ENCODE measurements at regions not wholly inside any gene's neighbourhood (a gene's known extent, or its start where the extent isn't known, plus 50 kb on each side); places are given as distances from the start of the nearest gene placed in this dataset.
A peak's percentile ranks its signal among the peaks of the same experiment; 100 is the strongest.

DNA sequence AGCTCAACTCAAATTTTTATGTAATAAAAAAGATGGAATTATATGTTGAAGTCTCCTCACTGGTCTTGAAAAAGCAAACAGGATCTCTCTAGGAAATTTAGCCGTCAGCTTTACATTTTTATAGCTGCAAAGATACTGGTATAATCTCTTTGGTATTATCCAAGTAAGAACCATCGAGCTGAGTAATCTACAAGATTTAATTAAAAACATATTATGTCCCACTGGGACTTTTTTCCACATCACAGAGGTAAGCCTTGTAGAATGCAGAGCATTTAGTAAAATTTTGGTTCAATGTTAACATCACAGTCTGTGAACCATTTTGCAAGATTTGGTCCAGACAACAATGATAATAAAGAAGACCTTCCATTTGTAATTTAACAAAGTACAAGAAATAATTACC lies 162.6 kb upstream of the SLC39A10 start:
- DNase-seq = no peak

DNA sequence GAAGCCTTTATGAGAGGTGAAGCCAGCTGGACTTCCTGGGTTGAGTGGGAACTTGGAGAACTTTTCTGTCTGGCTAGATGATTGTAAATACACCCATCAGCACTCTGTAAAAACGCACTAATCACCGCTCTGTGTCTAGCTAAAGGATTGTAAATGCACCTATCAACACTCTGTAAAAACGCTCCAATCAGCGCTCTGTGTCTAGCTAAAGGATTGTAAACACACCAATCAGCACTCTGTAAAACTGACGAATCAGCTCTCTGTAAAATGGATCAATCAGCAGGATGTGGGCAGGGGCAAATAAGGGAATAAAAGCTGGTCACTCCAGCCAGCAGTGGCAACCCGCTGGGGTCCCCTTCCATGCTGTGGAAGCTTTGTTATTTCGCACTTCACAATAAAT lies 163.6 kb upstream of the SLC39A10 start:
- DNase-seq = no peak

DNA sequence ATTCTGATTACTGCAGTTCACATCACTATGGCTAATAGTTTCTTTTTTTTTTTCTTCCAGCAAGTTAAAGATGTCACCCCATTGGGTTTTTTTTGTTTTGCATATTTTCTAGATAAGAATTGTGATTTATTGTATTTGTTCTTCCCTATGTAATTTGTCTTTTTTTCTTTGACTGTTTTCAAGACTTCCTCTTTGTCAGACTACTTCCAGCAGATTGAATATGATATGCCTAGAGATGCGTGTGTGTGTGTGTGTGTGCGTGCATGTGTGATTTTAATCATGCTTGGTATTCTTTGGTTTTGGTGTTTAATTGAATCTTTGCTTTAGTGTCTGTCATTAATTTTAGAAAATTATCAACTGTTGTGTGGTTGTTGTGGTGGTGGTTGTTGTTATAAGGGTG lies 166.7 kb upstream of the SLC39A10 start:
- no peak for DNase-seq

DNA sequence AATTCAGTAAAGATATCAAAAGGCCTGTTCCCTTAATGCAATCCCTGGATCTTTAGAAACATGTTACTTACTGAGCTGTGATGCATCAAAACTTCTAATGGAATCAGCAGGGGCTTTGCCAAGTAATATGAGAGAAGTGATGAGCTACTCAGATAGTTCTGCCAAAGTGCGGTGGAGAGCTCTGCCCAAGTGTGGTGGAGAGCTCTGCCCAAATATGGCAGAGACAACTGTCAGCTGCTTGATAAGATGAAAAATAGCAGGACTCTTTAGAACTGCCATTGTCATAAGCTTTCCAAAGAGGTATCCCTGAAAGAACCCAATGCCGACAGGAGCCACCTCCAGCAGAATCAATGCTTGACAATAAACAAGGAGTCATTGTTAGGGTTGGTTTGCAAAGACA lies 167.9 kb upstream of the SLC39A10 start:
- DNase-seq = no peak

DNA sequence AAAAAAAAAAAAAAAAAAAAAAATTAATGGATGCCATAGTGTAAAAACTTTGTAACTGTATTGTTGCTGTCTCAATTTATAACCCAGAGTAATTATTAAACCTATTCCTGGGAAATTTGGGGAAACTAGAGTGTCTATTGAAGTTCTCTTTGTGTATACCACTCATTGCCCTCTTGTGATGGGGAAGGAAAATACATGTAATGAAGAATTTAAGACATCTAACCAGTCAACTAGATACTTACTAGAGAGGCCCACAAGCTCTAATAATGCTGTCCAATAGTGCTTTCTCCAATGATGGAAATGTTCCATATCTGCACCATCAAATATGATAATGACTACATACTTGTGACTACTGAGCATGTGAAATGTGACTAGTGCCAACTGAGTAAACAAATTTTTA lies 168.5 kb upstream of the SLC39A10 start:
- peak in 1 of 5 donors; percentile 24 for DNase-seq

DNA sequence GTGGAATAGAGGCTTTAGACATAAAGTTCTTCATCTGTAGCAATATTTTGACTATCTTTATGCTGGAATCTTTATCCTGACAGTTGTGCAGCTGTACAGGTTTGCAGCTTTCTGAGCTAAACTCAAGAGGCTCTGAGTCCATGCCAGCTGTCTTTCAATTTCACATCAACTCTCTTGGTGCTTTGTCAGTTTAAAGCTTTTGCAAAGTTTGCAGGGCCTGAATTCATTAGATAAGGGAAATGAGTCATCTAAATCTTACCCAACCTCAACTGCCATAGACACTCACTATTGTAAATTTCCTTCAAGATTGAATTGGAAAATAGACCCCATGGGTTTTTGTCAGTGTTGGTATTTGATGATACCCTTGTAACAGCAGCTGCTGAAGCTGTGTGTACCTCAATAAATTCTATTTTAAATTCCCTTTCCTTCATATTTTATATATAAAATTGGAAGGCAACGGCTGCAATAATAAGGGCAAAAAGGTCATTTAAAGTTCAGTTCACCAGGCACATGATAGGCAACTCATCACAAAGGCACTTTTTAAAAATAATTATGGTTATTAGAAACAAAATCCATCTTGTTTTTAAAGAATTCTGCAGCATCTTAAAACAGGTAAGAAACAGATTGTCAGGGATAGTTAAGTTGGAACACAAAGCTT lies 169.9 kb upstream of the SLC39A10 start:
- peak in 1 of 5 donors; percentile 89 for DNase-seq

DNA sequence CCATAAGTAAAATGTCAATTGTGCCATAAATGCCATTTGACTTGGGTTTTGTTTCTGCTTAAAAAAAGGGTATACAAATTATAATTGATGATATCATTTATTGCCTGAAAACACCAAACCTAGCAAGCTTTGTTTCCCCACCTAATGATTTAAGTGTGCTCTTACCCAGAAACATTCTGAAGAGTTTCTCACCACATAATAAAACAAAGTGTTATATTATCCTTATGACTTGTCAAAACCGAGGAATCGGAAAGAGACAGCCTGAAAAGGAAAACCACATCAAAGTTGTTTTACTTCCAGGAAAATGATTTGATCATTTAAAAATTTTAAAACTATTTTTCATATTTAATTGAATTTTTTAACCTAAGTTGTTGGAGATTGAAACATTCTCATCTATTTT lies 170.5 kb upstream of the SLC39A10 start:
- peak in 1 of 5 donors; percentile 77 for DNase-seq

DNA sequence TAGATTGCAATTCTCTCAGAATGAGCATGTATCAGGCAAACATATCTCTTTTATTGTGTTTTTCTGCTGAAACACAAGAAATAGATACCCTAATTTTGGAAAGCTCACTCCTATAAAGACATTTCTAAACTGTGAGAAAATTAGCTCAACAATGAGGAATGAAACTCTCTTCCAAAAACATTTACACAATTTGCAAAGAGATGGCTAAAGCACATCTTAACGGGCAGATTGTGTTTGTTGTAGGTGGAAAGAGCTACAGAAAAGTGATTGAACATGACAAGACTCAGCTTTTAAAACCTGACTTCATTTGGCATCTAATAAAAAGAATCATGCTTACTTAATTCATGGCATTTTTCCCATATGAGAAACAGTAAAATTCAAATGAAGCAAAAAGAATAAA lies 175.0 kb upstream of the SLC39A10 start:
- DNase-seq = no peak

DNA sequence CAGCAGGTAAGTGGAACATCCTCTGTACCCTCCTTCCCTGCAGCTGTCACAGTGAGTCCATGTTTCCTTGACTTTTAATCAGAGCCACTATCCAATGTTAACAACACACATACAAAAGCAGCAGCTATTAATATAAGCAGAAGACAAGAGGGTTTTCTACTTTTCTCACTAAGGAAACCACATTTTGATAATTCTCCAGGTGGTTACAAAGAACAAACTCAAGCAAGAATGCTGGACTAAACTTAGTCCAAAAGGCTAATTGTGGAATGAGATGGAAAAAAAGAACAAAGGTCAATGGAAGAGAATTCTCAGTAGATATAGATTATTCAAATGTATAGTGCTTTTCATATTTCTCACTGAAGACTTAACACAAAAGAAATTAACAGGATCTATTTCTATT lies 176.9 kb upstream of the SLC39A10 start:
- DNase-seq = no peak

DNA sequence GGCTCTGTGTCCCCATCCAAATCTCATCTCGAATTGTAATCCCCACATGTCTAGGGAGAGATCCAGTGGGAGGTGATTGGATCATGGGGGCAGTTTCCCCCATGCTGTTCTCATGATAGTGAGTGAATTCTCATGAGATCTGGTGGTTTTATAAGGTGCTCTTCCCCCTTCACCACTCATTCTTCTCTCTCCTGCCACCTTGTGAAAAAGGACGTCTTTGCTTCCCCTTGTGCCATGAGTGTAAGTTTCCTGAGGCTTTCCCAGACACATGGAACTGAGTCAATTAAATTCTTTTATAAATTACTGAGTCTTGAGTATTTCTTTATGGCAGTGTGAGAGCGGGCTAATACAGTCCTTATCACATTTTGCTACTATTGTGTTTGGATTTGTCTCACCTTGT lies 177.6 kb upstream of the SLC39A10 start:
- DNase-seq = no peak

DNA sequence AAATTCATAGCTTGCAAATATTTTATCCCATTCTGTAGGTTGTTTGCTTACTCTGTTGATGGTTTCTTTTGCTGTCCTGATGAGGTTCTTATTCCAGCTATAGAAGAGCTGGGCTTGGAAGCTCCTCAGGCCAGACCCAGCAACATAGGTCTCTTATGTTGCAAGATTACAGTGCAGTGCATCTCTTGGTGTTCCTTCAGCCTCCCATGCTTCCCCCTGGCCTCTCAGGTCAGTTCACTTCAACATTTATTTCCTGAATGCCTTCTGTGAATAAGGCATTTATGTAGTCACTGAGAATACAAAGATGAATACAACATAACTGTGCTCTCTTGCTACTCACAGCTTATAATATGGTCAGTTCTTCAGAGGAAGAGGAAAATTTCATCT lies 179.0 kb upstream of the SLC39A10 start:
- DNase-seq = no peak

DNA sequence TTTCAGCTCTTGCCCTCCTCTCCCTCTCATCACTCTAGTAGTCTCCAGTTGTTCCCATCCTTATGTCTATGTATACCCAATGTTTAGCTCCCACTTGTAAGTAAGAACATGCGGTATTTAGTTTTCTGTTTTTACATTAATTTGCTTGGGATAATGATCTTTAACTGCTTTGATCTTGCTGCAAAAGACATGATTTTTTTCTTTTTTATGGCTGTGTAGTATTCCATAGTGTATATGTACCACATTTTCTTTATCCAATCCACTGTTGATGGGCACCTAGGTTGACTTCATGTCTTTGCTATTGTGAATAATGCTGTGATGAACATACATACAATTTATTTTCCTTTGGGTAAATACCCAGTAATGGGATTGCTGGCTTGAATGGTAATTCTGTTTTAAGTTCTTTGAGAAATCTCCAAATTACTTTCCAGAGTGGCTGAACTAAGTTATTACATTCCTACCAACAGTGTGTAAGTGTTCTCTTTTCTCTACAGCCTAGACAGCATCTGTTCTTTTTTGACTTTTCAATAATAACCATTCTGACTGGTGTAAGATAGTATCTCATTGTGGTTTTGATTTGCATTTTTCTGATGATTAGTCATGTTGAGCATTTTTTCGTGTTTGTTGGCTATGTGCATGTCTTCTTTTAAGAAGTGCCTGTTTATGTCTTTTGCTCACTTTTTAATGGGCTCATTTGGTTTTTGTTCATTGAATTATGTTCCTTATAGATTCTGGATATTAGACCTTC lies 179.6 kb upstream of the SLC39A10 start:
- peak in 1 of 5 donors; percentile 80 for DNase-seq

DNA sequence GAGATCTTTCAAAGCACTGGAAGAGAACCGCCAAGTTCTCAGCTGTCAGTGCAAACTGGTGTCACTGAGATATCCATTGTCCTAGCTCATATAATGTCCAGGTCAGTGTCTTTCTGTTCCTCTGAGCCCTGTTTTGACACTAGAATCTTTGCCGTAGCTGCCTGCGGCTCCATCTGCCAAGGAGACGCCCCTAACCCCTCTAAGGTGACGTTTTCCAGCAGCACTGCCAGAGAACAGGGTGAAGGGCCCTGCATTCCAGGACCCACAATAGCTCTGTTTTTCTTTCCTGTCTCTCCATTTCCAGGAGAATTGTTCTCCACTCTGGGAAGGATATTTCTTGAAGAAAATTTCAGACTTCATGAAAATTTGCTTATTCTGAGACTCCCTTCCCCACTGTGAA lies 181.7 kb upstream of the SLC39A10 start:
- DNase-seq = no peak

DNA sequence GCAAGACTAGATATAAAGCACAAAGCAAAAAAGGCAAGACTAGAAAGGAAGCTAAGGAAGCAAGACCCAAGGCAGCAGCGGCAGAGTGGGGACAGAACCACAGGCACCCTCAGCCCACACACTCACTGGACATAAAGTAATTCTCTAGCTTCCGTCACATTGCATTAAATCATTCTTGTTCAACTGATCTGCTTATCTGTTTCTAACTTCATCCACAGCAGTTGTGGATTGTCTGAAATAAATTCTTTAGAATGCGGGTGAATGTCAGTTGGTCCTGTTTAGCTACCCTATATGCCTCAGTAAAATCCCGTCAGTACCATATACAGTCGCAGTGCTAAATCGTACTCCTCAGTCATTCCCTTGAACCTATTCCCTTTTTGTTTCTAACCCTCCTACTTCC lies 183.2 kb upstream of the SLC39A10 start:
- no peak for DNase-seq

DNA sequence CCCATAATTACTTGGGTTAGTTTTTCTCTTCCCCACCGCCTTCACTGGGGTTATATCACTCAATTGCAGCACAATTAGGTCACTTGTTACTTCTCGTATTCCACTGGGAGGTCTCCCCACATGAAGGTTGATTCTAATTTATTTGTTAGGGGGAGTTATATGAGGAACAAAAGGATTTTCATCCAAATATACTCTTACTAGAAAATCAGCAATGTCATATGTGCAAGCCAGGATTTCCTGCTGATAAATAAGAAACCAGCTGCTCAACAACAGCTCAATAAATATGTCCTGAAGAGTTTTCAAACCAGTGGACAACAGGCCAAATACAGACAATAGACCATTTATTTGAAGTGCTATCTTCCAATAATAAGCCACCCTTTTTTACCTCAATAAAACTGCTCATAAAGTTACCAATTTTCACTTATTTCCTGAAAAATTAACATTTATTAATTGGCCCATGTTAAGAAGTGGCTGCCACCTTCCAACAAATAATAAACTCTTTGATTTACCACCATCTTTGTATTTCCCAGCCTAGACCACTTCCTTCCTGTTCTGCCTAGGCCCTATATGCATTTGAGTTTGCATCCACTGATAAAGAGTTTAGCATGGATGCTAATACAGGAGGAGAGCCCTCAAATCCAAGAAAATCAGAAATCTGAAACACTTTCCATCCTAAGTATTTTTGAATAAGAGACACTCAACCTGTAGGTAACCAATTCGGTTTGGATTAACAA lies 184.4 kb upstream of the SLC39A10 start:
- DNase-seq = no peak

DNA sequence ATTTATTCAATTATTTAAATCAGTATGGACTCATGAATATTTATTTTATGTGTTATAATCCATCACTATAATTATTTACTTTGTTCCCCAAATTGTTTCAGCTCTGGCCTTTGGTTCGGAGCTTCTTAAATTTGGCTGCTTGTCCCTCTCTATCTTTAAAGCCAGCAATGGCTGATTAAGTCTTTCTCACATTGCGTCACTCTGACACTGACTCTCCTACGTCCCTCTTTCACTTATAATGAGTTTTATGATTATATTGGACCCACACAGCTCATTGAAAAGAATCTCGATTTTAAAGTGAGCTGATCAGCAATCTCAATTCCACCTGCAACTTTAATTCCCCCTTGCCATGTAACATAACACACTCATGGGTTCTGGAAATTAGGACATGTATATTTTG lies 185.2 kb upstream of the SLC39A10 start:
- no peak for DNase-seq

DNA sequence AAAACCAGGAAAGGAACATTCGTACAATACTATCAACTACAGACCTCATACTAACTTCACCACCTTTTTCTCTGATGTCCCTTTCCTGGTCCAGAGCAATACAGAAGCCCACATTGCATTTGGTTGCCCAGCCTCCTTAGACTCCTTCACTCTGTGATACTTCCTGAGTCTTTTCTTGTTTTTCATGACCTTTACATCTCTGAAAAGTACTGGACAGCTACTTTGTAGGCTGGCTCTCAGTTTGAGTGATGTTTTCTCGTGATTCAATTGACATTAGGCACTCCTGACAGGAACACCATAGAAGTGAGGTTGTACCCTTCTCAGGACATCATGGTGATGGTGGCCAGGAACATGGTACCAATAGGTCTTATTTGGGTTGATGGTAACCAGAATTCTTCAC lies 185.9 kb upstream of the SLC39A10 start:
- no peak for DNase-seq

DNA sequence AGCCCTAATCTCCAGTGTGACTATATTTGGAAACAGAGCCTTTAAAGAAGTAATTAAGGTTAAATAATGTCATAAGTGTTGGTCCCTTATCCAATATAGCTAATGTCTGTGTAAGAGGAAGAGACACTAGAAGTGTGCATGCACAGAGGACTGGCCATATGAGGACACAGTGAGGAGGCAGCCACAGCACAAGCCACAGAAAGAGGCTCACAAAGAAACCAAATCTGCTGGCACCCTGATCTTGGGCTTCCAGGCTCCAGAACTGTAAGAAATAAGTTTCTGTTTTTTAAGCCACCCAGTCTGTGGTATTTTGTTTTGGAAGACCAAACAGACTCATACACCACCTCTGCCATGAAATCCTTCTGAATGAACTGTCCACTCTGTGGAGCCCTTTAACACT lies 186.4 kb upstream of the SLC39A10 start:
- no peak for DNase-seq

DNA sequence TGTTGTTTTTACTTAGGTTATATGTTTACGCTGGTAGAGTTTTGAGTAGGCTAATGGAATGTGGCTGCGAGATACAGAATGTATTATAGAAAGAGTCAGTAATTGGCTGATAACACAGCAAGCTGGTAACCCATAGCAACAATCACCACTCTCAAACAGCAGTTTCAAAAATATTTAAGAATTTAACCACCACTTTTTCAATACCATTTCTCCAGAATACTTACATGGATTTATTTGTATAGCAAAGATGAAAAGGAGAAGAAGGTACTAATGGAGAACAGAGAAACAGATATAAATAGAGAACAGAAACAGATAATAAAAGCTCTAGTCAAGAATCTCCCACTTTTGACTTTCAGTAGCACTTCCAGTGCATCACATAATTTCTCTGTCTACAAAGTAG lies 188.3 kb upstream of the SLC39A10 start:
- DNase-seq = no peak

DNA sequence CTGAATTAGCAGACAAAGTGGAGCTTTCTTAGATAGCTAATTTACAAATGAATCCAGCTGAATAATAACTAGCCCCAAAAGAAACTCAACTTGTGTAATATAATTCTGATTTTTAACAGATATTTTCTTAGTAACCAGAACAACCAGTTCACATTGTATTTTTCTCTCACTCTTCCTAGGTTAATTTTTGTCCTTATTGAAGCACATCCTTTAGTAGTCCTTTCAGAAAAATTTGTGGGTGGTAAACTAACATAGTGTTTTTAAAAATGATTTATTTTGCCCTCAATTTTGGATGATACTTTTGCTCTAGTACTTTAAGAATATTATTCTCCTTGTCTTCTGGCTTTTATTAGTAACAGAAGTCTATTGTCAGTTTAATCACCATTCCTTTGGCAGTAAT lies 190.6 kb upstream of the SLC39A10 start:
- no peak for DNase-seq

DNA sequence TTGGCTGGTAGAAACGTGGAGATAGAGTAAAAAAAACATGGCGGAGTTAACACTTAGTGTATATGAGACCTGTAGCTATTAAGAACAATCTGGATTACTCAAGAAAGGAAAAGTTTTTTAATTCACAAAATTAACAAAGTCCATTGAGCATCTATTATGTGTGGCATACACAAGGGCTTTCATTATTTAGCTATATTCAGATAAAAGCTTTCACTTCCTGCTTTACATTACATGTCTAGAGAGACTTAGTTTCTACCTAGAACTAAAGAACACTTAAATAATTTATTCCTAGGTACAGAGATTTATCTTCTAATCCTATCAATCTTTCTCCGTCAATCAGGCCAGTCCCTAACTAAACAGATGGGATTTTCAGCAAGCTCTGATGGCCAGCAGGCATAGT lies 196.0 kb upstream of the SLC39A10 start:
- no peak for DNase-seq

DNA sequence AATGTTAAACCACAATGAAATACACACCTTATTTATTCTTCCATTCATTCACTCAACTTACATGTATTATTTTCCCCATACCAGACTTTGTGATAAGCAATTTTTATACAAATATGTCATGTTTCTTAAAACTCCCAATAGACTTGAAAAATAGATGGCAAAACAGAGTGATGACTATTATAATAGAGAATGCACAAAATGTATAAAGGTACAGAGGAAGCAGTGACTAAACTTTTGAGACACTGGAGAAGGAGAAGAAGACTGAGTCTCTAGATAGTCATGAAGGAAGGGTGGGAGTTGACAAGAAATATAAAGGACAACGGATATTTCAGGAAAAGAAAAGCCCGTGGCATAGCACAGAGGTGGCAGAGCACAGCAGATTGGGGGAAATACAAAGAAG lies 198.1 kb upstream of the SLC39A10 start:
- DNase-seq = no peak

DNA sequence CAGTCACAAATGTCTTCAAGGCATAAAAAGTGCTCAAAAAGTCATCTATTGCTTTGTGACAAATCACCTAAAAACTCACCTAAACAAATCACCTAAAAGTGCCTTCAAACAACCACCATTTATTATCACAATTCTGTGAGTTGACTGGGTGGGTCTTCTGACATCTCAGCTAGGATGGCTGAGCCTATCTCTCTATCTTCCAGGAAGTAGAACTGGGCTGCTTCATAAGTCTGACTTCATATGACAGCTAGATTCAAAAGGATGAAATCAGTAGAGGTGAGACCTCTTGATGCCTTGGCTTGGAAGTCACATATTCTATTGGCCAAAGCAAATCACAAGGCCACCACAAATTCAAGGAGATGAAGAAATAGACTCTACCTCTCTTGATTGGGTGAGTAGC lies 199.2 kb upstream of the SLC39A10 start:
- no peak for DNase-seq

DNA sequence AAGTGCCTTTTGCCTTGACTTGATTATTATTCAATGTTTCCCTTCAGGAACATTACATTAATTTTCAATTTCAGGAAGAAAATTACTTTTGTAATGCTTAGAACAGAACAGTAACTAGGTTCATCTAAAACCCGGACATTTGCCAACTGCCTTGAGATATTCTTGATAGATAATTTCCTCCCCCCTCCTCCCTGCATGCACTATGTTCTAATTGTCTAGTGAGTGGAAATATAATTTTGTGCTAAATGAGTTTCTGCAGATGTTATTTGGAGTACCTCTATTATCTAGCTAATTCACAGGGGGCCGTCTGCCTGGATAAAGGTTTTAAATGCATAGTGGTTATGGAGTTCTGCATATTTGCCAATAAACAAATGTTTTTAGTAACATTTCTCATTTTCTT lies 200.3 kb upstream of the SLC39A10 start:
- no peak for DNase-seq
